GM19397 (cell line): ENCODE measurements at regions not wholly inside any gene's neighbourhood (a gene's known extent, or its start where the extent isn't known, plus 50 kb on each side); places are given as distances from the start of the nearest gene placed in this dataset.

ENCODE experiments used
- ATAC-seq: cut with Tn5 transposase; IDR thresholded peaks from one replicate; pipeline ENCODE4 v1.9.1; 2021; ENCODE audit warnings: mild to moderate bottlenecking, moderate library complexity; ENCODE audit not compliant: unreplicated experiment

- no peak for ATAC-seq
Observed at GRCh38 chr2:180177534-180177933, 170.4 kb upstream of the CWC22 start.

DNA sequence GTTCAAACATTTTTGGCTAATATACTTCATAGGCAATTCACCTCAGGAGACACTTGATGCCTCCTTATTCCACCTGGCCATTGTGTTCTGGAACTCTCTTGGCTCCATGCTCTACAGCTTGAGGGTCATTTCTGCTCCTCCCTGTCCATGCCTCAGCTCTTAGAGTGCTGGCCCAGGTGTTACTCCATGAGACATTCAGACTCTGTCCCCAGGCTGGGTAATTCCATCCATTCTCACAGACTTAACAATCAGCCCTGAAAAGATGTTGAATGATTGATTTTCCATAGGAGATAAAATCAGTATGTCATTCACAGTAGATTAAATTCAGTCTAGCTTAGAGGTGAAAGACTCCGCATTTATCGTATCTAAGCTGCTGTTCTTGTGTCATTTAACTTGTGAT, 168.6 kb upstream of the CWC22 start:
- ATAC-seq: no peak

GRCh38 chr2:180174580-180174979, 167.5 kb upstream of the CWC22 start:
- ATAC-seq: no peak

GRCh38 chr2:180169474-180169873, 162.4 kb upstream of the CWC22 start:
- ATAC-seq: no peak

DNA sequence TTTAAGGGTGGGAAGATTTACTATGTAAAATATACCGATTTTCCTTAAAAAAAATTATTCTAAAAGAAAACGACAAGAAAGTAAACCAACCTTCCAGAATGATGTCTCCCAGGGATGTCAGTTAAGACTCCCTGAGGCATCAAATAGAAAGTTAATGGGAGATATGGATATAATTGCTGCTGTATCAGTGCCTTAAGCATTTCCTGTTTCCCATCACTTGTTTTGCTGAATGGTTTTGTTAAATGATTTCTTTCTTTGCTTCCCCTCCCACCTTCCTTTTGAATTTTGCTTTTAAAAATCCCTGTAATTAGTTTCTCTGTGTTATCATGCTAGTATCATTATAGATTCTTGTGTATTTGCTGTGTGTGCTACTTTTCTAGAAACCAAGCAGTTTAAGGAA, 154.3 kb upstream of the CWC22 start:
- ATAC-seq: no peak

- no peak for ATAC-seq
Observed at GRCh38 chr2:180159921-180160320, 152.8 kb upstream of the CWC22 start.

- no peak for ATAC-seq
Observed at GRCh38 chr2:180158961-180159360, 151.9 kb upstream of the CWC22 start.

DNA sequence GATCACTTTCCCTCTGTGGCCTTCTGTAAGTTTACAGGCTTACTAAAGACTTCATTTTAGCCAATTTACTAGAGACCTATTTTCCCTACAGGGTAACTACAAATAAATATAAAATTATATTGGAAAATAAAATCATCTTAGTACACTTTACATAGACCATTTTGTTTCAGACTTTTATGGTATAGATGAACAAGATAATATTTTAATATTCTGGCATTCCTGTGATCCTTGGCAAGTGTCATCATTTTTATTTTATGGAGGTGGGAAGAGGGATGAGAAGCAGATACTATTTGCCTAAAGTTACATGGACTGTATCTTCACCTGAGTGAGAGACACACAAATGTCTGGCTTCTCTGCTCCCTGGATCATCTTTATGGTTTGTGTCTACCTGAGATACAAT, 149.6 kb upstream of the CWC22 start:
- ATAC-seq: no peak

DNA sequence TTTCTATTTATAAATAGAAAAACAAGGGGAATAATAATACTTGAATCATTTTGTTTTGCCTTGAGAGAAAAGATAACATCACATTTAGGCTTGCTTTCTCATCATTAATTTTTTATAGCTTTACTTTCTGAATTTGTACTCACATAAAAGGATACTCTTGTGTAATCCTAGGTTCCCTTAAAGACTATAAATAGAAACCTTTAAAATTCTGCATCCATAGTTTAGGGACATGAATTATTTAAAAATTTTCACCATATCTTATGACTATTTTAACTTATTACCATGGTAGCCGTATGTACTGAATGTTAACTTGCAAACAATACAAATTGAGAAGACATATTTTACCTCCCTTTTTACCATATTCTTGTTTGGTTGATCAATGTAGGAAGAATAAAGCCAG, 143.5 kb upstream of the CWC22 start:
- ATAC-seq: no peak

GRCh38 chr2:180146541-180146940, 139.4 kb upstream of the CWC22 start:
- ATAC-seq: no peak

DNA sequence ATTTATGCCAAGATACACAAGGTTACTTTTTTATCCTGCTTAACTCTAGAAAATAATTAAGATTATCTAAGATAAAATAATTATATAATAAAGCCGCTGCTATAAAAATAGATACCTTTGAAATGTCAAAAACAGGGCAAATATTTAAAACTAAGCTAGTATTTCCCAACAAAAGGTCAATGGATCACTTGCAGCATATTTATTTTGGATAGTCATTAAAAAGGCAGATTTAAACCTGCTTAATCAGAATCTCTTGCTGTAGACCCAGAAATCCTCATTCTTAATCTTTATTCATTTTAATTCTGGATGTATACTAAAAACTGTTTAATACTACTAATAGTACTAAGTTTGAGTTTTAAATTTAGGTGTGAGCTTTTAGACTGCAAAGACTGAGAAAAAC, 139.0 kb upstream of the CWC22 start:
- no peak for ATAC-seq

DNA sequence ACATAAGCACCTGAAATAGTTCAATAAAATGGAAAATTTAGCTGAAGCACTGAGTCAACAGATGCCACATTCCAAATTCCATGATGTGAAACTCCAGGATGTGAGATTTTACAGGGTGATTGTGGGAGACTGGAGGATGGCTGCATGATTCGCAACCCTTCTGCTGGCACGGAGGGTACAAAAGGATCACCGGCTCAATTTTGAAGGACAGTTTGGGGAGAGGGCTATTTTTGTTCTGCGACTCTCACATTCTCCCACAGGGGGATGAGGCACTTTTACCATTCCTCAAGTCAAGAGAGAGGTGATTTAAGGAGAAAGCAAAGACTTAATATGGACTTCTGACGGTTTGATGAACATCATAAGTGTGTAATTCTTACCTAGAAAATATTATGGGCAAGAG, 138.1 kb upstream of the CWC22 start:
- ATAC-seq: no peak

- ATAC-seq: no peak
Observed at GRCh38 chr2:180144338-180144813, 137.3 kb upstream of the CWC22 start.

GRCh38 chr2:180143633-180144337, 136.7 kb upstream of the CWC22 start:
- no peak for ATAC-seq

GRCh38 chr2:180141600-180141999, 134.5 kb upstream of the CWC22 start:
- ATAC-seq: no peak

- ATAC-seq: no peak
Observed at GRCh38 chr2:180133736-180134135, 126.6 kb upstream of the CWC22 start.

GRCh38 chr2:180130403-180130802, 123.3 kb upstream of the CWC22 start:
- no peak for ATAC-seq

- no peak for ATAC-seq
Observed at GRCh38 chr2:180128861-180129260, 121.8 kb upstream of the CWC22 start.

GRCh38 chr2:180125245-180125962, 118.3 kb upstream of the CWC22 start:
- ATAC-seq: peak; percentile 64

DNA sequence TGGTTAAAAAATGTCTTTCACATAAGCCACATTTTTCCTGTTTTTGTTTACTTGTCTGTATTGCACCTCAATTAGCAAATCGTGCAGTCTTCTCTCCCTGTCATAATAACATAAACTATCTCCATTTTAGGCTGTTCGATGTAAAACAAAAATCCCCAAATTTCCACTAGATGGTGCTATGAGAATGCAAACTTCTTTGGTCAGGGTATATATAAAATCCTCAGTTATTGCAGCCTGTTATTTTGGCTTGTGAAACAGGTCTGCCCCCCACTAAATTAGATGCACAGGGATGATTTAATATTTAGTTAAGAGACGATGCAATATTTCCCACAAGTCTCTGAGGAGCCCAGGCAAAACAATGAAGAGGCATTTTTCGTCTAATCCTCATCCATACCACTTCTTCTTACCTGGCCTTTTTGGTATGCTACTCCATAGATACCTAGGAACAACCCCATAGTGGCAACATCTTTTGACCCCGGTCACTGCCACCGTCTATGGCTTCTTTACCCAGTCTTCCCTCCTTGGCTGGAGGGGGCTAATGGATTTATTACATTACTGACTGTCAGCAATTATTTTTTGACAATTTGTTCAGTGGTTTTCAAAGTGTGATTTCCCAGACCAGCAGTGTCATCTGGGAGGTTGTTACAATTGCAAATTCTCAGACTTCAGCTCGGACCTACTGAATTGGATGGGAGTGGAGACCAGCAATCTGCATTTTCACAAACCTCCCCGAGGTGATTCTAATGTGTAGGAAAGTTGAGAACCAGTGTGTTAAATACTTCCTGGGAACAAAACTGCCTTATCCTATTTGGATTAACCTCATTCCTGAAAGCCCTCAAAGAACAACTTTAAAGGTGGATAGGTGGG, 117.4 kb upstream of the CWC22 start:
- peak; percentile 49 for ATAC-seq

GRCh38 chr2:180122874-180123273, 115.8 kb upstream of the CWC22 start:
- no peak for ATAC-seq

DNA sequence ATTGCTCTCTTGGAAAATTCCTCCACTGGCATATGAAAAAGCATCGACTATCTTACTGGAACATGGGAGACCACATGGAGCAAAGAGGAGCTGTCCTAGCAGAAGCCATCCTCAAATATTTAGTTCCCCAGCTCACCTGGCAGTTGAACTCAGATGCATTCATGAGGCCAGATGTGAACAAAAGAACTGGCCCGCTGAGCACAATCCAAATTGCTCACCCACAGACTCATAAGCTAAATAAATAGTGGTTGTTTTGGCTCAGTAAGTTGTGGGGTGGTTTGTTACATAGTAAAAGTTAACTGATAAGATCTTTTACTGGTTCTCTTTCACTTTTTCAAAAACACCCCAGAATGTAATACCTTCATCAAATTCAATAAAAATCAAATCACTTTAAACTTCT, 108.6 kb upstream of the CWC22 start:
- ATAC-seq: no peak
